ENCODE measurements at regions not wholly inside any gene's neighbourhood (a gene's known extent, or its start where the extent isn't known, plus 50 kb on each side); places are given as distances from the start of the nearest gene placed in this dataset.

DNA sequence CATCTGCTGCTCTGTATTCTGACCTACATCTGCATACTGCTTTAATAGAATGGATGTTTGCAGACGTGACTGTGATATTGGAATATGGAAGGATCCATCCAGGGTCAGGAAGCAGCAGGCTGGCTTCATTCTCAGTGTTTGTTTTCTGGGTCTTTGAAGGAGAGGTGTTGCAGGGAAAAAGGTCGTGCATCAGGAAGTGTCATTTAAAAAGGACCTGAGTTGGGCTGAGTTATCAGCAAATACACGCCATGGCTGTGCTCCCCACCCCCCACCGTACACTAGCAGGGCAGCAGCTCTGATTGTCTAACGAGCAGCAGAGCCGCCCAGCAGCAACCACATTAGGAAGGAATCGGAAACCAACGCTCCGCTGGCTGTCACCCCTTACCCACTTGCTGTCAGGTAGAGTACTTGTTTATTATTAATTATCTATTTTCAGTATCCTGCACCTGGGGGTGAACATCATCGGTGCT, 63.1 kb upstream of the STEAP1B start:
- H3K4me1 Mint-ChIP-seq (ENCODE audit: low read depth) = peaks cover 65% of the 10 kb centered on the region
- H3K36me3 Mint-ChIP-seq (ENCODE audit: low read depth) = peaks cover 2% of the 10 kb centered on the region
- no peaks in the 10 kb centered on the region for H3K9me3 Mint-ChIP-seq (ENCODE audit: low read depth)
- H3K27me3 Mint-ChIP-seq (ENCODE audit: low read depth) = no peaks in the 10 kb centered on the region
- TF ChIP-seq, protein P1, sequence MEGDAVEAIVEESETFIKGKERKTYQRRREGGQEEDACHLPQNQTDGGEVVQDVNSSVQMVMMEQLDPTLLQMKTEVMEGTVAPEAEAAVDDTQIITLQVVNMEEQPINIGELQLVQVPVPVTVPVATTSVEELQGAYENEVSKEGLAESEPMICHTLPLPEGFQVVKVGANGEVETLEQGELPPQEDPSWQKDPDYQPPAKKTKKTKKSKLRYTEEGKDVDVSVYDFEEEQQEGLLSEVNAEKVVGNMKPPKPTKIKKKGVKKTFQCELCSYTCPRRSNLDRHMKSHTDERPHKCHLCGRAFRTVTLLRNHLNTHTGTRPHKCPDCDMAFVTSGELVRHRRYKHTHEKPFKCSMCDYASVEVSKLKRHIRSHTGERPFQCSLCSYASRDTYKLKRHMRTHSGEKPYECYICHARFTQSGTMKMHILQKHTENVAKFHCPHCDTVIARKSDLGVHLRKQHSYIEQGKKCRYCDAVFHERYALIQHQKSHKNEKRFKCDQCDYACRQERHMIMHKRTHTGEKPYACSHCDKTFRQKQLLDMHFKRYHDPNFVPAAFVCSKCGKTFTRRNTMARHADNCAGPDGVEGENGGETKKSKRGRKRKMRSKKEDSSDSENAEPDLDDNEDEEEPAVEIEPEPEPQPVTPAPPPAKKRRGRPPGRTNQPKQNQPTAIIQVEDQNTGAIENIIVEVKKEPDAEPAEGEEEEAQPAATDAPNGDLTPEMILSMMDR (IDR thresholded peaks at IDR 0.05) = no peak
- no peak overlapping the region for H3K4me3 Mint-ChIP-seq (ENCODE audit: unreplicated experiment)
- peak overlapping the region; percentile 60 for H3K27ac Mint-ChIP-seq (ENCODE audit: unreplicated experiment)
- no peak for DNase-seq (ENCODE audit: low spot score)

DNA sequence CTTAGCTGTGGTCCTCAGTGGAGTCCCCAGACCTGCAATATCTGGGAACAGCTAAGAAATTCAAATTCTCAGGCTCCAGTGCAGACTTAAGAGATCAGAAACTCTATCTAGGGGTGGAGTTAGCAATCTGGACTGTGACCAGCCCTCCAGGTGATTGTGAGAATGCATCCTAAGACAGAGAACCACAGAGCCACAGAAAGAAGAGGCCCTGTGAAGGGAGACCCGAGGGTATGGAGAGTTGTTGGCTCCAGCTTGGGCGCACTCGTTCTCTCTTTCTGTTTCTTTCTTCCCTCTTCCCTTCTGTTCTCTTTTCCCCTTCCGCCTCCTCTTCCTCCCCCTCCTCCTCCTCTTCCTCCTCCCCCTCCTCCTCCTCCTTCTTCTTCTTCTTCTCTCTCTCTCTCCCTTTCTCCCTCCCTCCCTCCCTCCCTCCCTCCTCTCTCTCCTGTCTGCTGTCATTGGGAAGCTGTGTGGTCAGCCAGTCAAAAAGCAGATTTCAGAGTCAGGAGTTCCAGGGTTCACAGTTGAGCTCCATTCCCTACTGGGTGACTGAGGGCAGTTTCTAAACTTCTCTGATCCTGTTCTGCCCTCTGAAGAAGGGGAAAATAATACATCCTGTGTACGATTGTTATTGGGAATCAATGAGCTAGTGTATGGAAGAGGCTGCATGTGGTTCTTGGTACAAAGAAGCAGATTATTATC, 62.1 kb upstream of the STEAP1B start:
- Mint-ChIP-seq H3K36me3 (ENCODE audit: low read depth) (no peaks in the 10 kb centered on the region), H3K4me1 (ENCODE audit: low read depth) (peaks cover 65% of the 10 kb centered on the region), H3K4me3 (ENCODE audit: unreplicated experiment) (no peak overlapping the region), H3K9me3 (ENCODE audit: low read depth) (no peaks in the 10 kb centered on the region), H3K27me3 (ENCODE audit: low read depth) (no peaks in the 10 kb centered on the region), H3K27ac (ENCODE audit: unreplicated experiment) (peak overlapping the region; percentile 95)
- no peak for DNase-seq (ENCODE audit: low spot score)
- TF ChIP-seq, protein P1 (IDR thresholded peaks at IDR 0.05) = no peak

DNA sequence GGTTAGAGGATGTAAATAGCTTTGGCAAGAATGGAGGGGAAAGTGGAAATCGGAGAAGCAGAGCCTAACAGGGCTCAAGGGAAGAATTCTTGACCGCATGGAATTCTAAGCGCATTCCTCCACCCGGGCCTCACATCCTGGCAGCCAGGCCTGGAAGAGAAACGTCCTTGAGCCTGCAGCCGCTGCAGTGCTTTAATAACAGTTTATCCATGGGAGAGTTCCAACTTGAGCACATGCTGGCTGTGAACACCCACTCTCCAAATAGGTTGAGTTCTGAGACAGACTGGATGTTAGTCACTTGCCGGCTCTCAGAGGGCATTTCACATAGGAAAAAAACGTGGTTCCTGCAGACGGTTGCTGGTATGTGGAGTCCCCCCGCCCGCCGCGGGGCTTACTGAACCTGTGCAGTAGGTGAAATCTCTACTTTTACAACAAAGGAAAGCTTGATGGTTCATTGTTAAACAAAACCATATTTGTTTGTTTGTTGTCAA, 61.4 kb upstream of the STEAP1B start:
- Mint-ChIP-seq H3K36me3 (ENCODE audit: low read depth) (no peaks in the 10 kb centered on the region), H3K4me3 (ENCODE audit: unreplicated experiment) (no peak overlapping the region), H3K9me3 (ENCODE audit: low read depth) (no peaks in the 10 kb centered on the region), H3K4me1 (ENCODE audit: low read depth) (peaks cover 65% of the 10 kb centered on the region), H3K27me3 (ENCODE audit: low read depth) (no peaks in the 10 kb centered on the region), H3K27ac (ENCODE audit: unreplicated experiment) (peak overlapping the region; percentile 95)
- TF ChIP-seq, protein P1 (IDR thresholded peaks at IDR 0.05) = peak; percentile 7
- DNase-seq (ENCODE audit: low spot score) = no peak

DNA sequence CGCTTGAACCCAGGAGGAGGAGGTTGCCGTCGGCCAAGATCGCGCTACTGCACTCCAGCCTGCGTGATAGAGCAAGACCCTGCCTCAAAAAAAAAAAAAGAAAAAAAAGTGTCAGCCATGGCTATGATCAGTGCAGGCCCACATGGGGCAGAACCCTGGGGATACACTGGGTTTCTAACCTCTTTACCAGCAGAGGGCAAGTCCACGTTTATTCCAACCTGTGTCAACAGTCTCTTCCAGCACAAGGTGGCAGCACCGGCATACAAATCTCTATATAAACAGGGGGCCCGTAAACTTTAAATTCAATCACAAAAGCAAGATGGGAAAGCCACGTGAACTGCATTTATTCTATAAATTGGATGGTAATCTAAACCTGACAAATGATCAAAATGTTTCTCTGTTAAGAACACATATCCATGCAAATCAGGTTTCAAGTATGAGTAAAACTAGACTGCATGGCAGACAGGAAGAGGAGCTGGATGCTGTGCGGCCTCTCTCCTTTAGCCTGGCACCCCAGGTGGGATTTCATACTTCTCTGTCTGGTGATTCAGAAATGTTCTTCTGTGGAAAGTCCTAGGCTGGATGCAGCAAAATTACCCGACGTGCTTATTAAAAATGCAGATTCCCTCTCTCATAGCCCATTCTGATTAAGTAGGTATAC, 60.0 kb upstream of the STEAP1B start:
- no peaks in the 10 kb centered on the region for H3K9me3 Mint-ChIP-seq (ENCODE audit: low read depth)
- peak overlapping the region; percentile 83 for H3K27ac Mint-ChIP-seq (ENCODE audit: unreplicated experiment)
- H3K36me3 Mint-ChIP-seq (ENCODE audit: low read depth) = no peaks in the 10 kb centered on the region
- TF ChIP-seq, protein P1 (IDR thresholded peaks at IDR 0.05) = peak; percentile 100
- DNase-seq (ENCODE audit: low spot score) = no peak
- peaks cover 51% of the 10 kb centered on the region for H3K4me1 Mint-ChIP-seq (ENCODE audit: low read depth)
- no peaks in the 10 kb centered on the region for H3K27me3 Mint-ChIP-seq (ENCODE audit: low read depth)
- H3K4me3 Mint-ChIP-seq (ENCODE audit: unreplicated experiment) = no peak overlapping the region

DNA sequence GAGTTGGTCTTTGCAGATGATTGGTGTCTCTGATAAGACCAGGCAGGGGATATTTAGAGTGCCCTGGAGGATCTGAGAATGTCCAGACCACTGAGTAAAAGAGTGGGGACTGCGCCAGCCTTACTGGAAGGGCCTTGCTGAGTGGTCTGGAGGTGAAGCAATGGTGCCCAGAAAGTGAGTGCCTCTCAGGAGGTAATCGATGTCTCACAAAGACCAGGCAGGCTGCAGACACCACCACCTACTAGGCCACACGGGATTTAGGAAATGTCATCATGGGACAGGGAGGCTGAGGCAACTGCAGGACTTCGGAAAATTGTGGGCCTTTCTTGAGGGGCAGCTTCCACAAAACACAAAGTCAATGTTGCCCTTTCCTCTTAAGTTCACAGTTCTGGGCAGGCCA, 57.2 kb upstream of the STEAP1B start:
- TF ChIP-seq, protein P1 (IDR thresholded peaks at IDR 0.05) = no peak
- Mint-ChIP-seq H3K9me3 (ENCODE audit: low read depth) (no peaks in the 10 kb centered on the region), H3K27ac (ENCODE audit: unreplicated experiment) (no peak overlapping the region)

More for the DNA sequence above, 57.2 kb upstream of the STEAP1B start:
- no peak for DNase-seq (ENCODE audit: low spot score)
- H3K4me3 Mint-ChIP-seq (ENCODE audit: unreplicated experiment) = no peak overlapping the region
- H3K4me1 Mint-ChIP-seq (ENCODE audit: low read depth) = peaks cover 23% of the 10 kb centered on the region
- no peaks in the 10 kb centered on the region for H3K36me3 Mint-ChIP-seq (ENCODE audit: low read depth)
- H3K27me3 Mint-ChIP-seq (ENCODE audit: low read depth) = peaks cover 6% of the 10 kb centered on the region

All from chondrocyte (in vitro differentiated cells).